ENCODE measurements at regions not wholly inside any gene's neighbourhood (a gene's known extent, or its start where the extent isn't known, plus 50 kb on each side); places are given as distances from the start of the nearest gene placed in this dataset.
"Not testable (repeated sequence)": the region's sequence is repeated elsewhere in the genome, so short reads cannot be mapped to it uniquely, and the experiment has no call there.

DNA sequence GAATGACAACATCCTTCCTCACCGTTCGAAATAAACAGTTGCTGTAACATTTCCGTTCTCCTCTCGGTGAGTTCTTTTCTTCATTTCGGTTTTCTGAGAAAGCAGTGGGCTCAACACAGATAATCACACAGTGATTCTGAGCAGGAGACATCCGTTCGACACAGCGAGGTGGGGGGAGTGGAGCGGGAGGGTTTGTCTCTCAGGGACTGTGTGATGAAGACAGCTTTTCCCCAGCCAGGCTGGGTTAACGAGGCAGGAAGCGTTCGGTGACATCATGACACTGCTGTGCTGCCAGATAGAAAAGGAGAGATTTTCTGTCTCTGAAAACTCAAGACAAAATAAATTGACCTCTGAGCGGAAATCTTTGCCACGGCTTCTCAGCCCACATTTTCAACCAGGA lies 119.3 kb downstream of the CRLF2 start:
- intact Hi-C loops (cut with micrococcal nuclease) = no loop called here
- no peaks in the 10 kb centered on the region for H3K4me1 Mint-ChIP-seq (ENCODE audit: insufficient read depth, unreplicated experiment)
- no peaks in the 10 kb centered on the region for H3K27me3 Mint-ChIP-seq (ENCODE audit: insufficient read depth, unreplicated experiment)
- POLR2A ChIA-PET = no interaction called here
- H3K27ac Mint-ChIP-seq (ENCODE audit: low read depth, unreplicated experiment) = no peak overlapping the region
- no peaks in the 10 kb centered on the region for H3K36me3 Mint-ChIP-seq (ENCODE audit: insufficient read depth, unreplicated experiment)
- H3K9me3 Mint-ChIP-seq (ENCODE audit: unreplicated experiment) = peaks cover 8% of the 10 kb centered on the region
- H3K4me3 Mint-ChIP-seq (ENCODE audit: unreplicated experiment) = no peak overlapping the region
- no TSS peak for BruUV-seq (replicated peaks)
- TF ChIP-seq CTCF (IDR thresholded peaks at IDR 0.05; ENCODE audit: unreplicated experiment) = no peak
- DNase-seq (ENCODE audit: unreplicated experiment) = no peak
- CTCF ChIA-PET = no interaction called here

DNA sequence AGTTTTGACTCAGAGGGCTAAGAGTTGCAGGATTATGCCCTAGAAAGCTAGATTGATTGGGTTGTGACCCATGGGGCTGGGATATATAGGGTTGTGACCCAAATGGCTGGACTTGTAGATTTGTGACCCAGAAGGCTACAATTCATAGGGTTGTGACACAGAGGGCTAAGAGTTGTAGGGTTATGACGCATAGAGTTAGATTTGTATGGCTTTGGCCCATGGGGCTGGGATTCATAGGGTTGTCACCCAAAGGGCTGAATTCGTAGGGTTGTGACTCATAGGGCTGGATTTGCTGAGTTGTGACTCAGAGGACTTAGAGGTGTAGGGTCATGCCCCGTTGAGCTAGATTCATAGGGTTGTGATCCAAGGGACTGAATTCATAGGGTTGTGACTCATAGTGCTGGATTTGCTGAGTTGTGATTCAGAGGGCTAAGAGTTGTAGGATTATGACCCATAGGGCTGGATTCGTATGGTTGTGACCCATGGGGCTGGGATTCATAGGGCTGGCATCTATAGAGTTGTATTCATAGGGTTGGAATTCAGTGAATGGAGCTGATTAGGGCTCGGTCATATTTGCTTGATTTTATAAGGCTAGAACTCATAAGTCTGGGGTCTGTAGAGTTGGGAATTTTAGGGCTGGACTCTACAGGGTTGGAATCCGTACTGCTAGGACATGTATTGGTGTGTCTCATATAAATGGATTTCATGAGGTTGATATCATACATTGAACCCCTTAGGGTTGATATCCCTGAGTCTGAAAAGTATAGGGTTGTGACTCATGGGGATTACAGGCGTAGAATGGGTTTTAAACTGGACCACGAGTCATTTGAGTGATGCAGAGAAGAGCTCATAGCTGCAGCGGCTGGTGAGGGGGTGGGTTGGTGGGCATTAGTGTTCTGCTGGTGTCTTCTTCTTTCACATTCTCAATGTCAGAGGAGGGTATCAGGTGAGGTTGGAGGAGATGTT lies 125.7 kb downstream of the CRLF2 start:
- intact Hi-C loops (cut with micrococcal nuclease) = no loop called here
- H3K36me3 Mint-ChIP-seq (ENCODE audit: insufficient read depth, unreplicated experiment) = peaks cover 5% of the 10 kb centered on the region
- H3K4me3 Mint-ChIP-seq (ENCODE audit: unreplicated experiment) = no peak overlapping the region
- H3K27ac Mint-ChIP-seq (ENCODE audit: low read depth, unreplicated experiment) = peak overlapping the region; percentile 17
- ChIA-PET CTCF (no interaction called here), POLR2A (no interaction called here)
- H3K9me3 Mint-ChIP-seq (ENCODE audit: unreplicated experiment) = peaks cover 33% of the 10 kb centered on the region
- no peaks in the 10 kb centered on the region for H3K27me3 Mint-ChIP-seq (ENCODE audit: insufficient read depth, unreplicated experiment)
- DNase-seq (ENCODE audit: unreplicated experiment) = peak; percentile 27
- no peak for TF ChIP-seq CTCF (IDR thresholded peaks at IDR 0.05; ENCODE audit: unreplicated experiment)
- H3K4me1 Mint-ChIP-seq (ENCODE audit: insufficient read depth, unreplicated experiment) = no peaks in the 10 kb centered on the region
- BruUV-seq (replicated peaks) = no TSS peak

- CTCF ChIA-PET; H3K4me1 Mint-ChIP-seq (ENCODE audit: insufficient read depth, unreplicated experiment); DNase-seq (ENCODE audit: unreplicated experiment); POLR2A ChIA-PET; H3K27me3 Mint-ChIP-seq (ENCODE audit: insufficient read depth, unreplicated experiment); BruUV-seq (replicated peaks); H3K4me3 Mint-ChIP-seq (ENCODE audit: unreplicated experiment); H3K36me3 Mint-ChIP-seq (ENCODE audit: insufficient read depth, unreplicated experiment); H3K27ac Mint-ChIP-seq (ENCODE audit: low read depth, unreplicated experiment); intact Hi-C loops (cut with micrococcal nuclease): not testable (repeated sequence)
- H3K9me3 Mint-ChIP-seq (ENCODE audit: unreplicated experiment) = peaks cover 33% of the 10 kb centered on the region
Measured at GRCh38 chrX:1085871-1086270, 126.6 kb downstream of the CRLF2 start.

DNA sequence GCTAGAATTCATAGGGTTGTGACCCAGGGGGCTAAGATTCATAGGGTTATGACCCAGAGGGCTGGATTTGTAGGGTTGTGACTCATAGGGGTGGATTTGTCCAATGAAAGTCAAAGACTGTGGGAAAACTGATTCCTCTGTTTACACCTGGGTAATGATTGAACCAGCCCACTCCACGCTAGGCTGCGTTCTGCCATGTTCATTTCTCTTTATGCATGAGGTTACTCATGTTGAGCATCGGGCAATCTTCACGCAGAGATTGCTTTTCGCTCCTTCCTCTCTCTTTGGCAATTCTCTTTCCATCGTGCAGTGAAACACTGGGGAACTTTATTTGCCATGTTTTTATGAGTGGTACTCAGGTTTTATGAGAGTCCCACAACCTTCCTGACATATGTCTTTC lies 127.8 kb downstream of the CRLF2 start:
- TF ChIP-seq CTCF (IDR thresholded peaks at IDR 0.05; ENCODE audit: unreplicated experiment) = no peak
- no TSS peak for BruUV-seq (replicated peaks)
- CTCF ChIA-PET = no interaction called here

More for the DNA sequence above, 127.8 kb downstream of the CRLF2 start:
- intact Hi-C loops (cut with micrococcal nuclease) = no loop called here
- no peak for DNase-seq (ENCODE audit: unreplicated experiment)
- H3K36me3 Mint-ChIP-seq (ENCODE audit: insufficient read depth, unreplicated experiment) = peaks cover 5% of the 10 kb centered on the region
- no peak overlapping the region for H3K27ac Mint-ChIP-seq (ENCODE audit: low read depth, unreplicated experiment)
- POLR2A ChIA-PET = no interaction called here
- peaks cover 25% of the 10 kb centered on the region for H3K9me3 Mint-ChIP-seq (ENCODE audit: unreplicated experiment)
- H3K27me3 Mint-ChIP-seq (ENCODE audit: insufficient read depth, unreplicated experiment) = no peaks in the 10 kb centered on the region
- no peaks in the 10 kb centered on the region for H3K4me1 Mint-ChIP-seq (ENCODE audit: insufficient read depth, unreplicated experiment)
- H3K4me3 Mint-ChIP-seq (ENCODE audit: unreplicated experiment) = no peak overlapping the region
